Embryonic facial prominence (tissue), 1 donor: ENCODE measurements at regions not wholly inside any gene's neighbourhood (a gene's known extent, or its start where the extent isn't known, plus 50 kb on each side); places are given as distances from the start of the nearest gene placed in this dataset.
"Not testable (repeated sequence)": the region's sequence is repeated elsewhere in the genome, so short reads cannot be mapped to it uniquely, and the experiment has no call there.

Experiments used
- DNase-seq: peaks from one replicate; pipeline ENCODE4 v3.0.0-alpha.2; 2016; ENCODE audit errors: extremely low spot score

- no peak for DNase-seq
These were observed 167.4 kb upstream of the RREB1 start for GRCh38 chr6:6940031-6941025.

GRCh38 chr6:6941201-6941600 is 166.6 kb upstream of the RREB1 start:
- no peak for DNase-seq

- no peak for DNase-seq
These were observed 165.7 kb upstream of the RREB1 start for GRCh38 chr6:6942091-6942490.

GRCh38 chr6:6942831-6943230 is 164.9 kb upstream of the RREB1 start:
- DNase-seq = no peak

- DNase-seq = no peak
These were observed 164.3 kb upstream of the RREB1 start for GRCh38 chr6:6943421-6943820.

GRCh38 chr6:6946206-6947155 is 161.3 kb upstream of the RREB1 start:
- no peak for DNase-seq

GRCh38 chr6:6950373-6951145 is 157.2 kb upstream of the RREB1 start:
- no peak for DNase-seq

GRCh38 chr6:6951355-6951754 is 156.4 kb upstream of the RREB1 start:
- no peak for DNase-seq

GRCh38 chr6:6952484-6952883 is 155.3 kb upstream of the RREB1 start:
- no peak for DNase-seq

GRCh38 chr6:6952927-6953326 is 154.8 kb upstream of the RREB1 start:
- DNase-seq = not testable (repeated sequence)

- no peak for DNase-seq
These were observed 147.1 kb upstream of the RREB1 start for GRCh38 chr6:6960571-6961251.

- no peak for DNase-seq
These were observed 145.7 kb upstream of the RREB1 start for GRCh38 chr6:6962086-6962485.

- DNase-seq = no peak
These were observed 145.1 kb upstream of the RREB1 start for GRCh38 chr6:6962699-6963098.

- not testable (repeated sequence) for DNase-seq
These were observed 144.4 kb upstream of the RREB1 start for GRCh38 chr6:6963390-6963789.

- no peak for DNase-seq
These were observed 143.1 kb upstream of the RREB1 start for GRCh38 chr6:6964675-6965074.

- no peak for DNase-seq
These were observed 141.6 kb upstream of the RREB1 start for GRCh38 chr6:6966127-6966526.

GRCh38 chr6:6966569-6966968 is 141.2 kb upstream of the RREB1 start:
- DNase-seq = no peak

- DNase-seq = no peak
These were observed 139.4 kb upstream of the RREB1 start for GRCh38 chr6:6968357-6968730.

- no peak for DNase-seq
These were observed 138.8 kb upstream of the RREB1 start for GRCh38 chr6:6968731-6969552.

GRCh38 chr6:6969761-6970223 is 138.0 kb upstream of the RREB1 start:
- no peak for DNase-seq
